DND-41 (cell line): ENCODE measurements at regions not wholly inside any gene's neighbourhood (a gene's known extent, or its start where the extent isn't known, plus 50 kb on each side); places are given as distances from the start of the nearest gene placed in this dataset.

Source experiments
- ATAC-seq: fragments of 200-7000 bp; cut with Tn5 transposase; 3 replicates; pipeline ENCODE4 v1.9.1; 2021; ENCODE audit warnings: low read depth; ENCODE audit not compliant: insufficient read depth
- DNase-seq: peaks from one replicate; pipeline ENCODE4 v3.0.0-alpha.2; 2020
- H2AFZ ChIP-seq: 2 replicates; pipeline ENCODE4 v1.6.0; 2012; ENCODE audit warnings: low read depth, low read length
- H3K27ac ChIP-seq: 2 replicates; pipeline ENCODE4 v1.5.1; 2012; ENCODE audit warnings: low read length, inconsistent platforms
- H3K27me3 ChIP-seq: fragments of 200-600 bp; sonication (generic); 2 replicates; pipeline ENCODE4 v1.6.0; 2012; ENCODE audit warnings: low read length, mild to moderate bottlenecking, inconsistent platforms; ENCODE audit not compliant: insufficient read depth, poor library complexity
- H3K36me3 ChIP-seq: 2 replicates; pipeline ENCODE4 v1.5.1; 2012; ENCODE audit warnings: low read length, inconsistent platforms; ENCODE audit not compliant: insufficient read depth
- H3K4me1 ChIP-seq: 2 replicates; pipeline ENCODE4 v1.5.1; 2012; ENCODE audit warnings: mild to moderate bottlenecking, low read length; ENCODE audit not compliant: insufficient read depth
- H3K4me2 ChIP-seq: 2 replicates; pipeline ENCODE4 v1.6.0; 2012; ENCODE audit warnings: mild to moderate bottlenecking, moderate library complexity, low read length, inconsistent platforms; ENCODE audit not compliant: insufficient read depth
- H3K4me3 ChIP-seq, 2 experiments: fragments of 200-600 bp in 1 of 2; shearing (Covaris generic) in 1 of 2; 2 replicates each; pipeline ENCODE4 v1.5.1; 2012 to 2016; ENCODE audit warnings: inconsistent platforms in 2 of 2, low read length in 2 of 2, mild to moderate bottlenecking in 2 of 2, low read depth in 1 of 2, moderate library complexity in 1 of 2
- H3K79me2 ChIP-seq: 2 replicates; pipeline ENCODE4 v1.6.0; 2012; ENCODE audit warnings: low read length, inconsistent platforms; ENCODE audit not compliant: insufficient read depth
- H3K9ac ChIP-seq: 2 replicates; pipeline ENCODE4 v1.6.0; 2012; ENCODE audit warnings: low read depth, mild to moderate bottlenecking, inconsistent platforms, low read length, moderate library complexity
- H3K9me3 ChIP-seq: 2 replicates; pipeline ENCODE4 v1.5.1; 2012; ENCODE audit warnings: low read length, moderate library complexity, mild to moderate bottlenecking, inconsistent platforms; ENCODE audit not compliant: insufficient read depth, severe bottlenecking
- H4K20me1 ChIP-seq: 2 replicates; pipeline ENCODE4 v1.6.0; 2012; ENCODE audit warnings: low read length; ENCODE audit not compliant: insufficient read depth
- CTCF ChIP-seq: IDR thresholded peaks from 2 replicates; pipeline ENCODE4 v1.5.1; 2012; ENCODE audit warnings: borderline replicate concordance, low read length, moderate library complexity, mild to moderate bottlenecking; ENCODE audit not compliant: poor library complexity, severe bottlenecking; ENCODE audit errors: extremely low read depth
- EZH2 ChIP-seq: IDR thresholded peaks from 3 replicates; pipeline ENCODE4 v1.6.1; 2012; ENCODE audit warnings: borderline replicate concordance, low read depth, mild to moderate bottlenecking, moderate library complexity, low read length, inconsistent platforms; ENCODE audit not compliant: severe bottlenecking

DNA sequence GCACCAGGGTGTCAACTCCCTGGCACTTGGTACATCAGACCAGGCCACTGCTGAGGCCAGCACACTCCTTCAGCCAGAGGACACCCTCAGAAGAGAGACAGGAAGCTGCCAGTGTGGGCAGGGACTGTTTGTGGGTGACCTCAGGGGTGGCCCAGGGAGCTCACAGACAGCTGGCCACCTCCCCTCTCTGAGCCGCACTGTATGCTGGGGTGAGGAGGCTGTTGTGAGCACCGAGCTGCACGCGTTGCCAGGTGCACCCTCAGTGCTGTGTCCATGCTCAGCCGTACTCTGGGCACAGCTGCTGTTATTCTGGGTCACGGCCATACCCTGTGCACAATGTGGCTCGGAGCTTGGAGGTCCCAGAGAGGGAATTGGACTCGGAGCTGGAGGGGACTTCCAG, 61.5 kb upstream of the NANOS1 start:
- H3K36me3 ChIP-seq, result no peaks in the 10 kb centered on the region
- DNase-seq (no peak), ATAC-seq (peak; percentile 31; the same call in 1 of the 3 replicates)
- no peaks in the 10 kb centered on the region for H3K79me2 ChIP-seq
- H2AFZ ChIP-seq, result no peak overlapping the region
- no peak overlapping the region for H3K27ac ChIP-seq
- TF ChIP-seq EZH2, result no peak
- no peak for TF ChIP-seq CTCF
- no peak overlapping the region for H3K4me2 ChIP-seq
- no peaks in the 10 kb centered on the region for H3K4me1 ChIP-seq
- no peaks in the 10 kb centered on the region for H3K9me3 ChIP-seq
- peaks cover 4% of the 10 kb centered on the region for H3K27me3 ChIP-seq
- no peaks in the 10 kb centered on the region for H4K20me1 ChIP-seq
- no peak overlapping the region for H3K4me3 ChIP-seq
- no peak overlapping the region for H3K9ac ChIP-seq

GRCh38 chr10:118968482-118968881, 61.0 kb upstream of the NANOS1 start:
- Histone ChIP-seq H3K4me2 (no peak overlapping the region), H3K79me2 (no peaks in the 10 kb centered on the region), H3K27ac (no peak overlapping the region), H4K20me1 (no peaks in the 10 kb centered on the region), H3K4me1 (no peaks in the 10 kb centered on the region), H3K9me3 (no peaks in the 10 kb centered on the region), H3K4me3 (no peak overlapping the region), H2AFZ (no peak overlapping the region), H3K27me3 (peaks cover 4% of the 10 kb centered on the region), H3K9ac (no peak overlapping the region), H3K36me3 (no peaks in the 10 kb centered on the region)
- TF ChIP-seq CTCF, result no peak
- no peak for TF ChIP-seq EZH2
- DNase-seq, result no peak
- no peak for ATAC-seq

DNA sequence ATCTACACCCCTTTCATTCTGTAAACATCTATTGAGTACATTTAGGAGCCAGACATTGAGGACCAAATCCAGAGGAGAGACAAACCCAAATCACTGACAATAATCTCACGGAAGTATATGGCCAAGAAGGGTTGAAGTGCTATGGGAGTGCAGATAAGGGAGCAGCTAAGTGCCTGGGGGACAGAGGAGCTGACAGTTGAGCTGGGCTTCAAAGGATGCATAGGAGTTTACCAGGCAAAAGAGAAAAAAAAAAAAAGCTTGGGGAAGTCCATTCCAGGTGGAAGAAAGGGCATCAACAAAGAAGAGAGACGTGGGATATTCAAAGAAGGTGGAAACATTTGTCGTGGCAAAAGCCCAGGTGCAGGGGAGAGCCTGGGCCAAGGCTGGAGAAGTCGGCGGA, 60.5 kb upstream of the NANOS1 start:
- H3K36me3 ChIP-seq, result no peaks in the 10 kb centered on the region
- H3K4me1 ChIP-seq, result no peaks in the 10 kb centered on the region
- no peak for TF ChIP-seq CTCF
- H3K9me3 ChIP-seq, result peaks cover 4% of the 10 kb centered on the region
- H3K9ac ChIP-seq, result no peak overlapping the region
- H4K20me1 ChIP-seq, result no peaks in the 10 kb centered on the region
- H3K79me2 ChIP-seq, result no peaks in the 10 kb centered on the region
- DNase-seq, result no peak
- H3K27me3 ChIP-seq, result peaks cover 4% of the 10 kb centered on the region
- no peak for ATAC-seq
- no peak overlapping the region for H3K4me3 ChIP-seq
- H3K4me2 ChIP-seq, result no peak overlapping the region
- H2AFZ ChIP-seq, result no peak overlapping the region
- H3K27ac ChIP-seq, result no peak overlapping the region

GRCh38 chr10:118970770-118971169, 58.7 kb upstream of the NANOS1 start:
- Histone ChIP-seq H3K79me2 (no peaks in the 10 kb centered on the region), H2AFZ (no peak overlapping the region), H3K36me3 (no peaks in the 10 kb centered on the region), H3K9me3 (peaks cover 4% of the 10 kb centered on the region), H3K27ac (no peak overlapping the region), H3K4me1 (no peaks in the 10 kb centered on the region), H3K9ac (no peak overlapping the region), H3K4me2 (no peak overlapping the region), H4K20me1 (no peaks in the 10 kb centered on the region), H3K4me3 (no peak overlapping the region), H3K27me3 (peaks cover 4% of the 10 kb centered on the region)
- DNase-seq, result no peak
- ATAC-seq, result no peak
- no peak for TF ChIP-seq EZH2
- TF ChIP-seq CTCF, result no peak
